ENCODE measurements at regions not wholly inside any gene's neighbourhood (a gene's known extent, or its start where the extent isn't known, plus 50 kb on each side); places are given as distances from the start of the nearest gene placed in this dataset.

GRCh38 chr2:8315531-8316165, 366.2 kb upstream of the ID2 start:
- peaks cover 21% of the 10 kb centered on the region for H3K4me1 Mint-ChIP-seq (ENCODE audit: unreplicated experiment)
- H3K27me3 Mint-ChIP-seq = peaks cover 4% of the 10 kb centered on the region
- DNase-seq (ENCODE audit: extremely low spot score, unreplicated experiment) = no peak
- H3K9me3 Mint-ChIP-seq = peaks cover 3% of the 10 kb centered on the region
- TF ChIP-seq CTCF (conservative IDR thresholded peaks at IDR 0.05) = no peak
- H3K4me3 Mint-ChIP-seq = no peak overlapping the region
- H3K36me3 Mint-ChIP-seq = peaks cover 3% of the 10 kb centered on the region
- H3K27ac Mint-ChIP-seq = no peak overlapping the region

GRCh38 chr2:8316356-8316755, 365.5 kb upstream of the ID2 start:
- H3K4me3 Mint-ChIP-seq = no peak overlapping the region
- no peaks in the 10 kb centered on the region for H3K27me3 Mint-ChIP-seq
- no peak overlapping the region for H3K27ac Mint-ChIP-seq
- peaks cover 3% of the 10 kb centered on the region for H3K36me3 Mint-ChIP-seq
- DNase-seq (ENCODE audit: extremely low spot score, unreplicated experiment) = no peak
- H3K9me3 Mint-ChIP-seq = no peaks in the 10 kb centered on the region
- no peak for TF ChIP-seq CTCF (conservative IDR thresholded peaks at IDR 0.05)
- H3K4me1 Mint-ChIP-seq (ENCODE audit: unreplicated experiment) = peaks cover 21% of the 10 kb centered on the region

- H3K27ac Mint-ChIP-seq = no peak overlapping the region
- H3K4me3 Mint-ChIP-seq = no peak overlapping the region
- TF ChIP-seq CTCF (conservative IDR thresholded peaks at IDR 0.05) = no peak
- H3K4me1 Mint-ChIP-seq (ENCODE audit: unreplicated experiment) = peaks cover 21% of the 10 kb centered on the region
- peaks cover 3% of the 10 kb centered on the region for H3K36me3 Mint-ChIP-seq
- no peaks in the 10 kb centered on the region for H3K27me3 Mint-ChIP-seq
- H3K9me3 Mint-ChIP-seq = no peaks in the 10 kb centered on the region
- DNase-seq (ENCODE audit: extremely low spot score, unreplicated experiment) = no peak
These were observed 364.4 kb upstream of the ID2 start for GRCh38 chr2:8317418-8317817.

DNA sequence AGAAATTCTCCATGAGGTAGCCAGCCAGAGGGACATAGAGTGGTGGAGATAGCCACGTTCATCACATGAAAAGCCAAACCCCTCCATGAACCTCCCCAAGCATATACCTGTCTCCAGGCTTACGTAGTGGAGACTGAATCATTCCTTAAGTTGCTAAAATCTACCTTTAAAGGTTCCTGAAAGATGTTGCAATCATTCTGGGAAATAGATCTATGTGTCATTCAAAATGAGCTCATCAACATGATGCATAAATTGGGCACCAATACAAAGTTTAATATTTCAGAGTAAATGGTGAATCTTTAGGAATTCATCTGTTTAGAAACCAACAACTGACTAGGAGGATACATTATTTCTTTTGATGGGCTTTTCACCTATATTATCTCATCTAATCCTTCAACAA, 362.6 kb upstream of the ID2 start:
- Mint-ChIP-seq H3K4me1 (ENCODE audit: unreplicated experiment) (peaks cover 12% of the 10 kb centered on the region), H3K36me3 (peaks cover 3% of the 10 kb centered on the region), H3K9me3 (no peaks in the 10 kb centered on the region), H3K4me3 (no peak overlapping the region), H3K27me3 (peaks cover 3% of the 10 kb centered on the region), H3K27ac (no peak overlapping the region)
- no peak for DNase-seq (ENCODE audit: extremely low spot score, unreplicated experiment)
- no peak for TF ChIP-seq CTCF (conservative IDR thresholded peaks at IDR 0.05)

- Mint-ChIP-seq H3K27me3 (peaks cover 3% of the 10 kb centered on the region), H3K36me3 (peaks cover 3% of the 10 kb centered on the region), H3K4me3 (no peak overlapping the region), H3K4me1 (ENCODE audit: unreplicated experiment) (peaks cover 19% of the 10 kb centered on the region), H3K27ac (no peak overlapping the region), H3K9me3 (no peaks in the 10 kb centered on the region)
- DNase-seq (ENCODE audit: extremely low spot score, unreplicated experiment) = no peak
- no peak for TF ChIP-seq CTCF (conservative IDR thresholded peaks at IDR 0.05)
These were observed 361.4 kb upstream of the ID2 start for GRCh38 chr2:8320311-8321066.

All from type B pancreatic cell (in vitro differentiated cells).